ENCODE measurements at regions not wholly inside any gene's neighbourhood (a gene's known extent, or its start where the extent isn't known, plus 50 kb on each side); places are given as distances from the start of the nearest gene placed in this dataset.

- Histone ChIP-seq H3K4me3 (no peak overlapping the region), H3K27me3 (ENCODE audit: low read depth) (peaks cover 56% of the 10 kb centered on the region), H3K4me1 (no peaks in the 10 kb centered on the region), H3K9me3 (replicated peaks) (no peaks in the 10 kb centered on the region), H3K36me3 (no peaks in the 10 kb centered on the region), H3K27ac (replicated peaks) (no peak overlapping the region)
- no peak for TF ChIP-seq CTCF (IDR thresholded peaks at IDR 0.05; ENCODE audit: borderline replicate concordance)
- DNase-seq = no peak
- intact Hi-C loops (cut with micrococcal nuclease) = no loop called here
Observed at GRCh38 chr6:958488-958887, 265.5 kb upstream of the EXOC2 start.

DNA sequence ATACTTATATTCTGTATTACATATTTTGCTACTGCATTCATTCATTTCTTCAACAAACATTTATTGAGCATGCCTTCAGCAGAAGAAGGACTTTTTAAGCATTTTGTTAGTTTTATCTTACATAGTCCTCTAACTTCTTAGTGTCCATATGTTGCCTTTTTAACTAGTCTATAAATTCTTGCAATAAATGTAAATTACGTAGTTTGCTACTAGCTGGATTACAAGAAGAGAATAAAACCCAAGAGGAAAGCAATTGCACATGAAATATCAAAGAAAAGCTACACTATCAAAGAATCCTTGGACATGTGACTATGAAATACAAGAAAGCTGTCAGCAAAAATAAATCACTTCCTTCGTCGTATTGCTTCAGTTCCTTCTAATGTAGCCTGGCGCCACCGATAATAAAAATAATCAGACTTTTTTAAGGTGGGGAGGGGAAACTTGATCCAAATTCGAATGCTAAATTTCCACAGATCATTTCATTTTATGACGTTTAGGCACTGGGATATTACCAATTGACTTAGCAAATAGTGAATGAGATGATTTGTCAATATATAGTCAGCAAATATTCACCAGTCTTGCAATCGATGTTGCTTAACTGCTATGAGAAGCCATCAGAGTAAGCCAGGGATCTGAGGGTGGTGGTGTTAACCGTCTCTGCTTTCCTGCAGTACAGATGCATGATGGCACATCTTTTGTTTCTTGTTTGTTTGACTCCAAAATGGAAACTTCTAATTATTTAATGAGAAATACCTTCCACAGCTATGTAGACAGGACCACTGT, 258.7 kb upstream of the EXOC2 start:
- no peaks in the 10 kb centered on the region for H3K36me3 ChIP-seq
- H3K9me3 ChIP-seq (replicated peaks) = no peaks in the 10 kb centered on the region
- no peak overlapping the region for H3K27ac ChIP-seq (replicated peaks)
- no peak overlapping the region for H3K4me3 ChIP-seq
- no peak for TF ChIP-seq CTCF (IDR thresholded peaks at IDR 0.05; ENCODE audit: borderline replicate concordance)
- intact Hi-C loops (cut with micrococcal nuclease) = no loop called here
- H3K4me1 ChIP-seq = peaks cover 3% of the 10 kb centered on the region
- no peak for DNase-seq
- H3K27me3 ChIP-seq (ENCODE audit: low read depth) = peaks cover 53% of the 10 kb centered on the region

GRCh38 chr6:947235-947934, 254.4 kb upstream of the EXOC2 start:
- H3K36me3 ChIP-seq = no peaks in the 10 kb centered on the region
- H3K4me3 ChIP-seq = no peak overlapping the region
- intact Hi-C loops (cut with micrococcal nuclease) = no loop called here
- H3K27me3 ChIP-seq (ENCODE audit: low read depth) = peaks cover 32% of the 10 kb centered on the region
- no peak for TF ChIP-seq CTCF (IDR thresholded peaks at IDR 0.05; ENCODE audit: borderline replicate concordance)
- H3K9me3 ChIP-seq (replicated peaks) = peaks cover 16% of the 10 kb centered on the region
- peaks cover 8% of the 10 kb centered on the region for H3K4me1 ChIP-seq
- H3K27ac ChIP-seq (replicated peaks) = no peak overlapping the region
- DNase-seq = no peak

- no peak overlapping the region for H3K27ac ChIP-seq (replicated peaks)
- peaks cover 34% of the 10 kb centered on the region for H3K27me3 ChIP-seq (ENCODE audit: low read depth)
- DNase-seq = no peak
- peaks cover 16% of the 10 kb centered on the region for H3K9me3 ChIP-seq (replicated peaks)
- no peaks in the 10 kb centered on the region for H3K36me3 ChIP-seq
- H3K4me3 ChIP-seq = no peak overlapping the region
- peaks cover 8% of the 10 kb centered on the region for H3K4me1 ChIP-seq
- intact Hi-C loops (cut with micrococcal nuclease) = no loop called here
- no peak for TF ChIP-seq CTCF (IDR thresholded peaks at IDR 0.05; ENCODE audit: borderline replicate concordance)
Observed at GRCh38 chr6:946546-946945, 253.6 kb upstream of the EXOC2 start.

GRCh38 chr6:939526-940252, 246.8 kb upstream of the EXOC2 start:
- Histone ChIP-seq H3K4me1 (no peaks in the 10 kb centered on the region), H3K36me3 (no peaks in the 10 kb centered on the region), H3K4me3 (no peak overlapping the region), H3K27ac (replicated peaks) (no peak overlapping the region), H3K27me3 (ENCODE audit: low read depth) (peaks cover 63% of the 10 kb centered on the region), H3K9me3 (replicated peaks) (peaks cover 13% of the 10 kb centered on the region)
- intact Hi-C loops (cut with micrococcal nuclease) = no loop called here
- TF ChIP-seq CTCF (IDR thresholded peaks at IDR 0.05; ENCODE audit: borderline replicate concordance) = no peak
- DNase-seq = no peak

Measured in left ventricle myocardium inferior (tissue), 1 donor.